SK-N-SH treated with all-trans-retinoic acid at 6 μM for 48 hours (cell line): ENCODE measurements at regions not wholly inside any gene's neighbourhood (a gene's known extent, or its start where the extent isn't known, plus 50 kb on each side); places are given as distances from the start of the nearest gene placed in this dataset.

ENCODE experiments used
- ATAC-seq: fragments of 200-7000 bp; cut with Tn5 transposase; 3 replicates; pipeline ENCODE4 v1.9.1; 2020; ENCODE audit warnings: mild to moderate bottlenecking, moderate library complexity
- ARNTL ChIP-seq: fragments of 450-650 bp; formaldehyde crosslinking; IDR thresholded peaks from 2 replicates; pipeline ENCODE4 v1.5.0; 2020; ENCODE audit warnings: low read depth, mild to moderate bottlenecking, moderate library complexity, borderline replicate concordance
- BACH2 ChIP-seq: fragments of 250-450 bp; sonication (Bioruptor Pico); IDR thresholded peaks from 2 replicates; pipeline ENCODE4 v1.9.0; 2021; ENCODE audit warnings: mild to moderate bottlenecking, borderline replicate concordance
- CSDC2 ChIP-seq: fragments of 250-450 bp; sonication (Bioruptor Pico); IDR thresholded peaks from 2 replicates; pipeline ENCODE4 v1.5.0; 2020; ENCODE audit warnings: mild to moderate bottlenecking, moderate library complexity
- CSRNP3 ChIP-seq: fragments of 250-450 bp; sonication (Bioruptor Pico); IDR thresholded peaks from 2 replicates; pipeline ENCODE4 v1.5.1; 2021; ENCODE audit warnings: mild to moderate bottlenecking, moderate library complexity
- ESRRG ChIP-seq: fragments of 250-450 bp; sonication (Bioruptor Pico); IDR thresholded peaks from 2 replicates; pipeline ENCODE4 v1.6.1; 2021; ENCODE audit warnings: mild to moderate bottlenecking
- GLIS3 ChIP-seq: fragments of 250-450 bp; sonication (Bioruptor Pico); IDR thresholded peaks from 2 replicates; pipeline ENCODE4 v1.5.0; 2020; ENCODE audit warnings: mild to moderate bottlenecking, moderate library complexity
- ISL1 ChIP-seq: fragments of 250-450 bp; sonication (Bioruptor Pico); IDR thresholded peaks from 2 replicates; pipeline ENCODE4 v2.1.2; 2022; ENCODE audit warnings: mild to moderate bottlenecking, moderate library complexity
- OSR1 ChIP-seq: fragments of 250-450 bp; sonication (Bioruptor Pico); IDR thresholded peaks from 2 replicates; pipeline ENCODE4 v1.8.0; 2022; ENCODE audit warnings: moderate library complexity, mild to moderate bottlenecking, inconsistent platforms
- POU6F1 ChIP-seq: fragments of 250-450 bp; sonication (Bioruptor Pico); IDR thresholded peaks from 2 replicates; pipeline ENCODE4 v1.8.0; 2021; ENCODE audit warnings: low read depth, mild to moderate bottlenecking, moderate library complexity, borderline replicate concordance
- PPARA ChIP-seq: fragments of 250-450 bp; sonication (Bioruptor Pico); IDR thresholded peaks from 2 replicates; pipeline ENCODE4 v1.5.0; 2020; ENCODE audit warnings: mild to moderate bottlenecking, borderline replicate concordance
- RARB ChIP-seq: fragments of 250-450 bp; sonication (Bioruptor Pico); IDR thresholded peaks from 2 replicates; pipeline ENCODE4 v1.8.0; 2021; ENCODE audit warnings: mild to moderate bottlenecking, moderate library complexity
- SNAI2 ChIP-seq: fragments of 250-450 bp; sonication (Bioruptor Pico); IDR thresholded peaks from 2 replicates; pipeline ENCODE4 v1.5.0; 2020; ENCODE audit warnings: mild to moderate bottlenecking, moderate library complexity
- TCF4 ChIP-seq: fragments of 250-450 bp; sonication (Bioruptor Pico); IDR thresholded peaks from 2 replicates; pipeline ENCODE4 v1.8.0; 2021; ENCODE audit warnings: mild to moderate bottlenecking, moderate library complexity, borderline replicate concordance
- TOX ChIP-seq: fragments of 250-450 bp; sonication (Bioruptor Pico); IDR thresholded peaks from 2 replicates; pipeline ENCODE4 v1.8.0; 2021; ENCODE audit warnings: mild to moderate bottlenecking, moderate library complexity, borderline replicate concordance
- ZC3H10 ChIP-seq: fragments of 250-450 bp; sonication (Bioruptor Pico); IDR thresholded peaks from 2 replicates; pipeline ENCODE4 v1.5.1; 2021; ENCODE audit warnings: mild to moderate bottlenecking, moderate library complexity
- ZFP3 ChIP-seq: fragments of 250-450 bp; sonication (Bioruptor Pico); IDR thresholded peaks from 2 replicates; pipeline ENCODE4 v1.5.0; 2020; ENCODE audit warnings: mild to moderate bottlenecking, moderate library complexity
- ZFP30 ChIP-seq: fragments of 450-650 bp; formaldehyde crosslinking; IDR thresholded peaks from 2 replicates; pipeline ENCODE4 v1.5.0; 2022; ENCODE audit warnings: mild to moderate bottlenecking, moderate library complexity
- ZNF565 ChIP-seq: fragments of 450-650 bp; formaldehyde crosslinking; conservative IDR thresholded peaks from 2 replicates; pipeline ENCODE4 v1.5.0; 2020; ENCODE audit warnings: low read depth, mild to moderate bottlenecking, moderate library complexity
- ZNF70 ChIP-seq: fragments of 450-650 bp; formaldehyde crosslinking; IDR thresholded peaks from 2 replicates; pipeline ENCODE4 v1.5.0; 2020; ENCODE audit warnings: mild to moderate bottlenecking, moderate library complexity
- ZNF8 ChIP-seq: fragments of 450-650 bp; formaldehyde crosslinking; IDR thresholded peaks from 2 replicates; pipeline ENCODE4 v1.5.0; 2020; ENCODE audit warnings: mild to moderate bottlenecking, moderate library complexity
- TF ChIP-seq, protein P1 (sequence below): fragments of 250-450 bp; sonication (Bioruptor Pico); IDR thresholded peaks from 2 replicates; pipeline ENCODE4 v1.5.1; 2020; ENCODE audit warnings: low read depth, mild to moderate bottlenecking, moderate library complexity
- TF ChIP-seq, protein P2 (sequence below): fragments of 250-450 bp; sonication (Bioruptor Pico); IDR thresholded peaks from 2 replicates; pipeline ENCODE4 v1.8.0; 2020; ENCODE audit warnings: mild to moderate bottlenecking, moderate library complexity, borderline replicate concordance
- TF ChIP-seq, protein P3 (sequence below): fragments of 250-450 bp; sonication (Bioruptor Pico); IDR thresholded peaks from 2 replicates; pipeline ENCODE4 v1.5.0; 2020; ENCODE audit warnings: mild to moderate bottlenecking, moderate library complexity

GRCh38 chr9:672851-673250 is 168.6 kb upstream of the DMRT1 start:
- no peak for ATAC-seq
- TF ChIP-seq CSDC2 (CRISPR knock-in tag) (no peak), ZFP30 (CRISPR knock-in tag) (no peak), ZC3H10 (CRISPR knock-in tag) (no peak), OSR1 (CRISPR knock-in tag) (no peak), TCF4 (CRISPR knock-in tag) (no peak), SNAI2 (CRISPR knock-in tag) (no peak), ZNF8 (CRISPR knock-in tag) (no peak), ZFP3 (CRISPR knock-in tag) (no peak), RARB (no peak), ZNF565 (CRISPR knock-in tag) (no peak), CSRNP3 (CRISPR knock-in tag) (no peak), TOX (CRISPR knock-in tag) (no peak), BACH2 (no peak), GLIS3 (CRISPR knock-in tag) (no peak), PPARA (CRISPR knock-in tag) (no peak), ESRRG (no peak)
- TF ChIP-seq, protein P1, sequence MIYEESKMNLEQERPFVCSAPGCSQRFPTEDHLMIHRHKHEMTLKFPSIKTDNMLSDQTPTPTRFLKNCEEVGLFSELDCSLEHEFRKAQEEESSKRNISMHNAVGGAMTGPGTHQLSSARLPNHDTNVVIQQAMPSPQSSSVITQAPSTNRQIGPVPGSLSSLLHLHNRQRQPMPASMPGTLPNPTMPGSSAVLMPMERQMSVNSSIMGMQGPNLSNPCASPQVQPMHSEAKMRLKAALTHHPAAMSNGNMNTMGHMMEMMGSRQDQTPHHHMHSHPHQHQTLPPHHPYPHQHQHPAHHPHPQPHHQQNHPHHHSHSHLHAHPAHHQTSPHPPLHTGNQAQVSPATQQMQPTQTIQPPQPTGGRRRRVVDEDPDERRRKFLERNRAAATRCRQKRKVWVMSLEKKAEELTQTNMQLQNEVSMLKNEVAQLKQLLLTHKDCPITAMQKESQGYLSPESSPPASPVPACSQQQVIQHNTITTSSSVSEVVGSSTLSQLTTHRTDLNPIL (CRISPR knock-in tag), result no peak
- TF ChIP-seq, protein P2, sequence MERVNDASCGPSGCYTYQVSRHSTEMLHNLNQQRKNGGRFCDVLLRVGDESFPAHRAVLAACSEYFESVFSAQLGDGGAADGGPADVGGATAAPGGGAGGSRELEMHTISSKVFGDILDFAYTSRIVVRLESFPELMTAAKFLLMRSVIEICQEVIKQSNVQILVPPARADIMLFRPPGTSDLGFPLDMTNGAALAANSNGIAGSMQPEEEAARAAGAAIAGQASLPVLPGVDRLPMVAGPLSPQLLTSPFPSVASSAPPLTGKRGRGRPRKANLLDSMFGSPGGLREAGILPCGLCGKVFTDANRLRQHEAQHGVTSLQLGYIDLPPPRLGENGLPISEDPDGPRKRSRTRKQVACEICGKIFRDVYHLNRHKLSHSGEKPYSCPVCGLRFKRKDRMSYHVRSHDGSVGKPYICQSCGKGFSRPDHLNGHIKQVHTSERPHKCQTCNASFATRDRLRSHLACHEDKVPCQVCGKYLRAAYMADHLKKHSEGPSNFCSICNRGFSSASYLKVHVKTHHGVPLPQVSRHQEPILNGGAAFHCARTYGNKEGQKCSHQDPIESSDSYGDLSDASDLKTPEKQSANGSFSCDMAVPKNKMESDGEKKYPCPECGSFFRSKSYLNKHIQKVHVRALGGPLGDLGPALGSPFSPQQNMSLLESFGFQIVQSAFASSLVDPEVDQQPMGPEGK, result no peak

GRCh38 chr9:673264-673965 is 168.1 kb upstream of the DMRT1 start:
- ATAC-seq, result no peak

More at GRCh38 chr9:673264-673965, 168.1 kb upstream of the DMRT1 start:
- TF ChIP-seq ARNTL (CRISPR knock-in tag), result no peak
- TF ChIP-seq ESRRG, result no peak
- TF ChIP-seq POU6F1, result no peak
- TF ChIP-seq, protein P3, sequence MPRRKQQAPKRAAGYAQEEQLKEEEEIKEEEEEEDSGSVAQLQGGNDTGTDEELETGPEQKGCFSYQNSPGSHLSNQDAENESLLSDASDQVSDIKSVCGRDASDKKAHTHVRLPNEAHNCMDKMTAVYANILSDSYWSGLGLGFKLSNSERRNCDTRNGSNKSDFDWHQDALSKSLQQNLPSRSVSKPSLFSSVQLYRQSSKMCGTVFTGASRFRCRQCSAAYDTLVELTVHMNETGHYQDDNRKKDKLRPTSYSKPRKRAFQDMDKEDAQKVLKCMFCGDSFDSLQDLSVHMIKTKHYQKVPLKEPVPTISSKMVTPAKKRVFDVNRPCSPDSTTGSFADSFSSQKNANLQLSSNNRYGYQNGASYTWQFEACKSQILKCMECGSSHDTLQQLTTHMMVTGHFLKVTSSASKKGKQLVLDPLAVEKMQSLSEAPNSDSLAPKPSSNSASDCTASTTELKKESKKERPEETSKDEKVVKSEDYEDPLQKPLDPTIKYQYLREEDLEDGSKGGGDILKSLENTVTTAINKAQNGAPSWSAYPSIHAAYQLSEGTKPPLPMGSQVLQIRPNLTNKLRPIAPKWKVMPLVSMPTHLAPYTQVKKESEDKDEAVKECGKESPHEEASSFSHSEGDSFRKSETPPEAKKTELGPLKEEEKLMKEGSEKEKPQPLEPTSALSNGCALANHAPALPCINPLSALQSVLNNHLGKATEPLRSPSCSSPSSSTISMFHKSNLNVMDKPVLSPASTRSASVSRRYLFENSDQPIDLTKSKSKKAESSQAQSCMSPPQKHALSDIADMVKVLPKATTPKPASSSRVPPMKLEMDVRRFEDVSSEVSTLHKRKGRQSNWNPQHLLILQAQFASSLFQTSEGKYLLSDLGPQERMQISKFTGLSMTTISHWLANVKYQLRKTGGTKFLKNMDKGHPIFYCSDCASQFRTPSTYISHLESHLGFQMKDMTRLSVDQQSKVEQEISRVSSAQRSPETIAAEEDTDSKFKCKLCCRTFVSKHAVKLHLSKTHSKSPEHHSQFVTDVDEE (CRISPR knock-in tag), result no peak
- no peak for TF ChIP-seq GLIS3 (CRISPR knock-in tag)
- TF ChIP-seq TCF4 (CRISPR knock-in tag), result no peak
- TF ChIP-seq, protein P1 (CRISPR knock-in tag), result no peak
- no peak for TF ChIP-seq ZFP3 (CRISPR knock-in tag)
- TF ChIP-seq ZNF70 (CRISPR knock-in tag), result no peak
- TF ChIP-seq TOX (CRISPR knock-in tag), result no peak
- no peak for TF ChIP-seq ZFP30 (CRISPR knock-in tag)
- no peak for TF ChIP-seq ZNF8 (CRISPR knock-in tag)
- TF ChIP-seq PPARA (CRISPR knock-in tag), result no peak
- no peak for TF ChIP-seq BACH2
- TF ChIP-seq ISL1 (CRISPR knock-in tag), result no peak
- no peak for TF ChIP-seq ZNF565 (CRISPR knock-in tag)
- TF ChIP-seq ZC3H10 (CRISPR knock-in tag), result no peak
